ENCODE measurements at regions not wholly inside any gene's neighbourhood (a gene's known extent, or its start where the extent isn't known, plus 50 kb on each side); places are given as distances from the start of the nearest gene placed in this dataset.

GRCh38 chr13:73934771-73935170 lies 199.4 kb downstream of the KLF12 start:
- no peak for DNase-seq (ENCODE audit: low spot score)

GRCh38 chr13:73934215-73934641 lies 200.0 kb downstream of the KLF12 start:
- no peak for DNase-seq (ENCODE audit: low spot score)

DNA sequence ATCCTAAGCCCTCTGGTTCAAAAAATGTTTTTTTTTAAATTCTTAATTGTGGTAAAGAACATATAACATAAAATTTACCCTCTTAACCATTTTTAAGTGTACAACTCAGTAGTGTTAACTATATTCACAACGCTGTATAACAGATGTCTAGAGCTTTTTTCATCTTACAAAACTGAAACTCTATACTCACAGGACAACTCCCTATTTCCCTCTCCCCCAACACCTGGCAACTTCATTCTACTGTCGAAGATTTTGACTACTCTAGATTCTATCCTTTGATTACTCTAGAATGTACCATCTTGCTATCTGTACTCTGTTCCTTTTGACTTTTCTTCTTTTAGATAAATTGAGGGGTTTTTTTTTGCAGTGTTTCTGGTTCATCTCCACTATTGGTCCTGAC lies 200.4 kb downstream of the KLF12 start:
- no peak for DNase-seq (ENCODE audit: low spot score)

DNA sequence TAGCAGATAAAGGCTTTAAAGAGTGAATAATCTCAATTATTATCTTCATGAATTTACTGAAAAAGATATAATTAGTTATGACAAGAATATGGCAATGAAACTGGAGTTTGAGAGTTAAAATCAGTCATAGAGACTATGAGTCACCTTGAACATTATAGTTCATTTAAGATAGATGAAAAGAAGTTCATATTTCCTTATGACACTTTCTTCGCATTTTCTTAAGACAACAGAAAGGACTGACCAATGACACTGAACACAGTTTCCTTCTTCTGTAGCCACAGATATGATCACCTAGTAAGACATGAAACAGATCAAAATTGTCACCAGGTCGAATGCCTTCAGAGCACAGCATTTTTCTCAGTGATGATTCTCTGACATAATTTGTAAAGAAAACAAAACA lies 202.1 kb downstream of the KLF12 start:
- DNase-seq (ENCODE audit: low spot score) = no peak

DNA sequence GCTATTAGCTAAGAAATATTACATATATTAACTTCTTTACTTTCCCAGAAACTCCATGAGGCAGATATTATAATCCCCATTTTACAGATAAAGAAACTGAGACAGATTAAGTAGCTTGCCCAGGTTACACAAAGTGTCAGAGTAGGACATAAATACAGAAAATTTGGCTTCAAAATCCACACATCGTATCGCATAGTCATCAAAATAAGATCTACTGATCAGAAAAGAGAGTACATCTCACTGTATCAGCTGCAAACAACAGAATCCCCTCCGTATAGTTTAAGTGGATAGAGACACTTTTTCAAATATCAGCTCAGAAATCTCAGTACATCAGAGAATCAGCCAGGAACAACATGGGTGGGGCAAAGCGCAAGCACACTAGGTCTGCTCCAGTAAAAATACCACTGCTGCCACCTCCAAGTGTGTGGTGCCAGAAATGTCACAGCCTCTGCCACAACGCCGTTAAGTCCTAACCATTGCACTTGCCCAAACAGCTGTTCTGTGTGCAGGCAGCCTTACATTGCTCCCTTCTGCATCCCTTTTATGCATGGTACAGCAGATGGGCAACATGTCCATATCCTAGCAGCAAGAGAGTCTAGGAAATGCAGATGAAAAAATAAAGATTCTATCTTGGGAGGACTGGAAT lies 204.8 kb downstream of the KLF12 start:
- no peak for DNase-seq (ENCODE audit: low spot score)

- DNase-seq (ENCODE audit: low spot score) = no peak
Observed at GRCh38 chr13:73924607-73925006, 209.6 kb downstream of the KLF12 start.

- DNase-seq (ENCODE audit: low spot score) = no peak
Observed at GRCh38 chr13:73922493-73923393, 211.5 kb downstream of the KLF12 start.

- DNase-seq (ENCODE audit: low spot score) = no peak
Observed at GRCh38 chr13:73918691-73919090, 215.5 kb downstream of the KLF12 start.

GRCh38 chr13:73913751-73914518 lies 220.3 kb downstream of the KLF12 start:
- DNase-seq (ENCODE audit: low spot score) = no peak

DNA sequence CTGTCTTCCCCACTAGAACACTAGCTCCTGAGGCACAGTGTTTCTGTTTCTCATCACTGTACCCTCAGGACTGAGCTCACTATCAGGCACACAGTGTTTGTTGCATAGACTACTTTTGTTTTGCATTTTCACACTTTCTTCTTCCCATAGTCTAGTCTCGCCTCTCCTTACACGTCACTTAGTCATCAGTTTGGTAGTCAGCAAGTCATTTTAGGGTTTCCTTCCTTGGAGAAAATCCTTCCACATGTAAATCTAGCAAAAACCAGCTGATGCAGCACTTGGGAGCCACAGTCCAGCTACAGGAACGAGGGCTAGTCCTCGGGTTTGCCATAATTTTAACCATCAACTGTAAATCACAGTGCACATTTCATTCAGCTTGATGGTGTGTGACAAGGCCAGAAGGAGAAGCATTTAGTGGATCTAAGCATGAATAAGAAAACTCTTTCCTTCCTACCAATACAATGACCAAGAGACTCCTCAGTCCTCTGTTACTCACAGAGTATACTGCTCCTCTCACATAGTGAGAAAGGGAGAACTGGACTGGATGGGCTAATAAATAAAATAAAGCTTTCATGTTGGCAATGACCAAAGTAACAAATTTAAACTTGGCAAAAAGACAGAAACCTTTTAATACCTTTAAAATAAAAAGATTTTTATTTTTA lies 221.0 kb downstream of the KLF12 start:
- peak; percentile 34 for DNase-seq (ENCODE audit: low spot score)

GRCh38 chr13:73911361-73911760 lies 222.8 kb downstream of the KLF12 start:
- DNase-seq (ENCODE audit: low spot score) = no peak

DNA sequence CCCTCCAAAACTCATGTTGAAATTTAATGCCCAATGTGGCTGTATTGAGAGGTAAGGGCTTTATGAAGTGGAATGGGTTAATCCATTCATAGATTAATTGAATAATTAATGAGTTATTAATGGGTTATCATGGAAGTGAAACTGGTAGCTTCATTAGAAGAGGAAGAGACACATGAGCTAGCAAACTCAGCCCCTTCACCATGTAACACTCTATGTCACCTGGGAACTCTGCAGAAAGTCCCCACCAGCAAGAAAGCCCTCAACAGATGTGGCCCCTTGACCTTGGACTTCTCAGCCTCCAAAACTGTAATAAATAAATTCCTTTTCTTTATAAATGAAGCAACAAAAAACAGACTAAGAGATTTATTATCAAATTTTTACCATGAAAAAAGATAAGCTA lies 223.5 kb downstream of the KLF12 start:
- DNase-seq (ENCODE audit: low spot score) = no peak

- DNase-seq (ENCODE audit: low spot score) = no peak
Observed at GRCh38 chr13:73908809-73909208, 225.4 kb downstream of the KLF12 start.

DNA sequence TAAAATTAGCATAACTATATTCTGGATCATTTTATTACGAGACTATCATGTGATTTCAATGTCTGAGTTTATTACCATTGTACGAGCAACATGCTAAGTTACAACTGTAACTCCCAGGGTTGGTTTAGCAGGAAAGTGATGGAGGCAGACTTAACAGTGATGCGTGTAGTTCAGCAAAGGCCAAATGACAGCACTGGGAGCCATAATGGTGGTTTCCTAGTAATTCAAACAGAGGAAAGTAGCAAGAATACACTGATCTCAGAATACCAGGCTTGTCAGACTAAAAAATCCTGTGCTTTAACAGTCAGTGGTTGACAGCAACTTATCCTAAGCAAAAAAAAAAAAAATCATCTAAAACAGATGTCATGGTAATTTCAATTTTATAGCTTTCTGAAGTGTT lies 229.6 kb downstream of the KLF12 start:
- no peak for DNase-seq (ENCODE audit: low spot score)

DNA sequence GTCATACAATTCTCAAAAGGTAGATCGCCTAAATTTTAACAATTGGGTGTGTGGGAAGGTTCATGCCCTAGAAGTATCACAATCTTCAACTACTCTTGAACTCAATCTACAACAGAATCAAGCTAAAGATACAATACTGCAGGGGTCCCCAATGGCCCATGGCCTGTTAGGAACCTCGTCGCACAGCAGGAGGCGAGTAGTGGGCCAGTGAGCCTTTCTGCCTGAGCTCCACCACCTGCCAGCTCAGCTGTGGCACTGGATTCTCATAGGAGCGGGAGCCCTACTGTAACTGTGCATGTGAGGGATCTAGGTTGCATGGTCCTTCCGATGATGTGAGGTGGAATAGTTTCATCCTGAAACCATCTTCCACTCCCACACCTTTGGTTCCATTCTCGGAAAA lies 230.6 kb downstream of the KLF12 start:
- no peak for DNase-seq (ENCODE audit: low spot score)

- DNase-seq (ENCODE audit: low spot score) = no peak
Observed at GRCh38 chr13:73902847-73903246, 231.4 kb downstream of the KLF12 start.

DNA sequence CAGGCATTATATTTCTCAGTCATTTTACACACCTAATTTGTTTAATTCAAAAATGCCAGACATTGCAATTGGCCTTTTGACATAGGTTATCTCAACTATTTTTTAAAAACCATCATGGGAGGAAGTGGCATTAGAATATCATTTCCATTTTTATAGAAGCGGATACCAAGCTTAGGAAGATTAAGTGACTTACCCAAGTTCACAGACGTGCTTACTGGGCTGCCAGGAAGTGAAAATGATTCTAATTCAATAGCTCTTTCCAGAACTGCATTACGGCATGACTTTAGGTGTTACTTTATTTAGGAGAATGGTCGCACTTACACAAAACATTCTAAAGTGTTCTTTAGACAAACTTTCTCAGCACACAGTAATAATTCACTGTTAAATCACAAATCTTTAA lies 231.9 kb downstream of the KLF12 start:
- no peak for DNase-seq (ENCODE audit: low spot score)

DNA sequence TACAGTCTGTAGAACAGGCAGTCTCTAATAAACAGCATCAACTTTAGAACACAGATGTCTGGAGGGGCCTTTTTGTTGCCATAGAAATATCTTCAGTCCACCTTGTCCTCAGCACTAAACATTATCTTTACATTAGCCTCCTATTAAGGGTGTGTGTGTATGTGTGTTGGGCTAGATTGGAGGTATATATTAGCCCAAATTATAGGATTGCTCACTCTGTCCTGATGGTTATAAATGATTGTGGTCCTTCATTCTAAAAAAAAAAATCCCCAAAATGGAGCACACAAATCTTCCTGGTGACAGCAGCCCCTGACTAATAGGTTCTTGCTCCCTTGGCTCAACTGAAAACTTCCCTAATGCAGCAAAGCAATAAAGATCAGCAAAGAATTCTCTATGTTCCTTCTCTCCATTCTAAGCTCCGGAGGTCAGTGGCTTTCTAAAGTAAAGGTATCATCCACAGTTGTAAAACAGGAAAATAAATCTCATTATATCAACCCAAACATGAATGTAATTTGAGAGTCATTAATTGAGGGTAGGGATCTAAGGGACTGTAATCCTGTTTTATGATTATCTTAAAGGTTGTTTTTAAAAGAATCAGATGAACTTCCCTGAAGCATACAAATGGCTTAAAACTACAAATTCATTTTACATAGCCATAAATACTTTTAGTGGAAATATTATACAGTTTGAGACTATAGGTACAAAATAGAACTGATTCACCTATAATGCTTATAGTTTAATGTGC lies 232.7 kb downstream of the KLF12 start:
- no peak for DNase-seq (ENCODE audit: low spot score)

DNA sequence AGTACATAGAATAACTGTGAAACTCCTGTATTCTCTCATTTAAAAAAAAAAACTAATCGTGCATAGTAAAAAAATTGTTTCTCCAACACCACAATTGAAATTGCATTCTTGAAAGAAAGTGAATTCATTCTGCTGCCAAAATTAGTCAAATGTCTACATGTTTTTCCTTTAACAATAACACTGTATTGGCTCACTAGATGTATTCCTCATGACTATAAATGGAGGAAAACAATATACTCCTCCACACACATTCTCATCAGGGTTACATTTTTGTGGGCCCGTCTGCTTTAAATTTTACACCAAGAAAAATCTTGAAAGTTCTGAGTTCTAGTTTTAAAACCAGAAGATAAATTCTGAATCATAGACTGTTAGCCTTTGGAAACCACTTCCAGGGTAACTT lies 233.6 kb downstream of the KLF12 start:
- no peak for DNase-seq (ENCODE audit: low spot score)

- DNase-seq (ENCODE audit: low spot score) = no peak
Observed at GRCh38 chr13:73898899-73899298, 235.3 kb downstream of the KLF12 start.

GRCh38 chr13:73898276-73898675 lies 235.9 kb downstream of the KLF12 start:
- DNase-seq (ENCODE audit: low spot score) = no peak
